Type B pancreatic cell (in vitro differentiated cells): ENCODE measurements at regions not wholly inside any gene's neighbourhood (a gene's known extent, or its start where the extent isn't known, plus 50 kb on each side); places are given as distances from the start of the nearest gene placed in this dataset.

Experiments used
- DNase-seq: peaks from one replicate; pipeline ENCODE4 v3.0.0; 2021; ENCODE audit warnings: mixed read lengths; ENCODE audit not compliant: unreplicated experiment; ENCODE audit errors: extremely low spot score
- H3K27ac Mint-ChIP-seq: 2 replicates; pipeline ENCODE4 v1.8.0; 2021; ENCODE audit warnings: mild to moderate bottlenecking, mixed read lengths
- H3K27me3 Mint-ChIP-seq: 2 replicates; pipeline ENCODE4 v1.8.0; 2021; ENCODE audit warnings: mixed read lengths
- H3K36me3 Mint-ChIP-seq: 2 replicates; pipeline ENCODE4 v1.8.0; 2021; ENCODE audit warnings: mixed read lengths
- H3K4me1 Mint-ChIP-seq: one replicate; pipeline ENCODE4 v1.8.0; 2021; ENCODE audit warnings: mixed read lengths; ENCODE audit not compliant: unreplicated experiment
- H3K4me3 Mint-ChIP-seq: 2 replicates; pipeline ENCODE4 v1.8.0; 2021; ENCODE audit warnings: mild to moderate bottlenecking, mixed read lengths
- H3K9me3 Mint-ChIP-seq: 2 replicates; pipeline ENCODE4 v1.8.0; 2021; ENCODE audit warnings: mixed read lengths
- TF ChIP-seq, protein P1 (sequence below): fragments of 200-600 bp; sonication (generic); conservative IDR thresholded peaks from 2 replicates; pipeline ENCODE4 v1.5.0; 2021; ENCODE audit warnings: antibody characterized with exemption, mild to moderate bottlenecking

DNA sequence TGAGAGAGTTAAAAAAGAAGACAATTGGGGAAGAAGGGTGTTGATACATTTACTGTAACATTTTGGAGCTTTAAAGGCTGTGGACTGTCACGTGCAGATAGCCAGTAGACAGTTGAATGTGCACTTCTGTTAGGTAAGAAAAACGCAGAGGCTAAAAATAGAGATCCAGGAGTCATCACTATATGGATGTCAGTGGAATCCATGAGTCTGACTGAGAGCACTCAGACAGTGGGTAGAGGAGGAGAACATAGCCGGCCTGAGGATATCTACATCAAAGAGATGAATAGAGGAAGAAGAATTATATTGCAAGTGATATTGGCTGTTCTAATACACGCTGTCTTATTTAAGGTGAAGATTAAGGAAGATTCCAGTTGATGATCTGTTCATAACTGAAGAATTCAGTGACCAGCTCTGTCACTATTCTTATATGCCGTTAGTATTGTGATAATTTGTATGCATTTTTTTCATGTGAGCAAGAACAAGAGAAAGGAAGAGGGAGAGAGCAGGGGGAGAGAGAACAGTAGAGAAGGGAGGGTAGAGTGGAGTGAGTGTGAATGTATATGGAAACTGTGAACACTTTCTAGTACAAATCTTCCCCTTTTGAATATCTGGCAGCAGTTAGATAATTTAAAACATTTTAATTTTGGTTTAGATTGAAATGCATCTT lies 344.8 kb downstream of the CHRM3 start:
- Mint-ChIP-seq H3K27me3 (peaks cover 27% of the 10 kb centered on the region), H3K36me3 (no peaks in the 10 kb centered on the region), H3K27ac (no peak overlapping the region), H3K4me3 (no peak overlapping the region), H3K4me1 (peaks cover 5% of the 10 kb centered on the region), H3K9me3 (no peaks in the 10 kb centered on the region)
- TF ChIP-seq, protein P1, sequence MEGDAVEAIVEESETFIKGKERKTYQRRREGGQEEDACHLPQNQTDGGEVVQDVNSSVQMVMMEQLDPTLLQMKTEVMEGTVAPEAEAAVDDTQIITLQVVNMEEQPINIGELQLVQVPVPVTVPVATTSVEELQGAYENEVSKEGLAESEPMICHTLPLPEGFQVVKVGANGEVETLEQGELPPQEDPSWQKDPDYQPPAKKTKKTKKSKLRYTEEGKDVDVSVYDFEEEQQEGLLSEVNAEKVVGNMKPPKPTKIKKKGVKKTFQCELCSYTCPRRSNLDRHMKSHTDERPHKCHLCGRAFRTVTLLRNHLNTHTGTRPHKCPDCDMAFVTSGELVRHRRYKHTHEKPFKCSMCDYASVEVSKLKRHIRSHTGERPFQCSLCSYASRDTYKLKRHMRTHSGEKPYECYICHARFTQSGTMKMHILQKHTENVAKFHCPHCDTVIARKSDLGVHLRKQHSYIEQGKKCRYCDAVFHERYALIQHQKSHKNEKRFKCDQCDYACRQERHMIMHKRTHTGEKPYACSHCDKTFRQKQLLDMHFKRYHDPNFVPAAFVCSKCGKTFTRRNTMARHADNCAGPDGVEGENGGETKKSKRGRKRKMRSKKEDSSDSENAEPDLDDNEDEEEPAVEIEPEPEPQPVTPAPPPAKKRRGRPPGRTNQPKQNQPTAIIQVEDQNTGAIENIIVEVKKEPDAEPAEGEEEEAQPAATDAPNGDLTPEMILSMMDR: no peak
- no peak for DNase-seq

DNA sequence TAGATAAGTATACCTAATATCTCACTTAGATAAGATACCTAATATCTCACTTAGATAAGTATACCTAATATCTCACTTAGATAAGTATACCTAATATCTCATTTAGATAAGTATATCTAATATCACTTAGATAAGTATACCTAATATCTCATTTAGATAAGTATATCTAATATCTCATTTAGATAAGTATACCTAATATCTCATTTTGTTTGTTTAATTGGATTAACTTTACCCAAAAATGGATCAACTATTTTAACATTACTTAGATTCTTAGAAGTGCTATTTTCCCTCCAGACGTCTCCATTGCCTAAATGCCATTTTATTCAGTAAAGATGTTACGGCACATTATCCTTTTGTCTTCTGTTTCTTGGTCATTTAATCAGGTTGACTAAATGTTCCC lies 346.4 kb downstream of the CHRM3 start:
- Mint-ChIP-seq H3K27me3 (peaks cover 30% of the 10 kb centered on the region), H3K36me3 (no peaks in the 10 kb centered on the region), H3K9me3 (no peaks in the 10 kb centered on the region), H3K4me3 (no peak overlapping the region), H3K27ac (no peak overlapping the region), H3K4me1 (peaks cover 5% of the 10 kb centered on the region)
- no peak for DNase-seq
- TF ChIP-seq, protein P1: no peak

DNA sequence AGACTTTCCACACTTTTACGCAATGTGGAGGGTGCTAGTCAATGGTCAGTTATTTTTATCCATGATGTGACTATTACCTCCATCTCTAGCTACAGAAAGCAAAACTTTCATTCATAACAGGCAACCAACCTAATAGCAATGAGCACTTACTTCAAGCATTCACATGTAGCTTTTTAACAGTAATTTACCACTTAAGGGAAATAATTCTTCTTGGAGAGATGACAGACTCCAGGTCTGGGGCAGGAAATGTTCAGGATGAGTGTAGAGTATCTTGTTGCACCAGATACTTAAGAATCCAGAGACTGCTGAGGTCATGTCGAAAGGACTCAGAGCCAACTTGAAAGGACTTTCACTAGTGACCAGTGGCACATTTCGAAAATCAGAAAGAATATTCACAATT lies 347.6 kb downstream of the CHRM3 start:
- Mint-ChIP-seq H3K27me3 (peaks cover 26% of the 10 kb centered on the region), H3K36me3 (no peaks in the 10 kb centered on the region), H3K9me3 (no peaks in the 10 kb centered on the region), H3K4me3 (no peak overlapping the region), H3K27ac (no peak overlapping the region), H3K4me1 (peaks cover 5% of the 10 kb centered on the region)
- DNase-seq: no peak
- TF ChIP-seq, protein P1: no peak

DNA sequence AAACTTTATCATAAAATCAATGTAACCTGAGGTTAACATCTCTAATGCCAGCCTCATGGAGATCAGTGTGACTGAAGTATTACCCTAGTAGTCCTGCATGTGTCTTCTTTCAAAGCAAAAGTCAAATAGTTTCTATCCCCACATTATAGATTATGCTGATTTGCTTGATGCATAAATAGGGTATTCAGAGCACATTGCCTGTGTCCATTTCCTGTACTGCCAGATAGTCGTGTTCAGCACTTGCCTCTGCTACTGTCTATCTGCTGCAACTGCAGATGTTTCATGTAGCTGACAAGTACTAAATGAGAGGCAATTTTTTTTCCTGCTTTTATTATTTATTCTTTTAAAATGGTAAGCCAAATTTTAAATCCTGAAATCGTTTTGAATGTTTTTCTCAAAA lies 348.7 kb downstream of the CHRM3 start:
- Mint-ChIP-seq H3K27ac (no peak overlapping the region), H3K4me3 (no peak overlapping the region), H3K9me3 (peaks cover 5% of the 10 kb centered on the region), H3K4me1 (peaks cover 5% of the 10 kb centered on the region), H3K27me3 (peaks cover 26% of the 10 kb centered on the region), H3K36me3 (no peaks in the 10 kb centered on the region)
- no peak for DNase-seq
- TF ChIP-seq, protein P1: no peak

DNA sequence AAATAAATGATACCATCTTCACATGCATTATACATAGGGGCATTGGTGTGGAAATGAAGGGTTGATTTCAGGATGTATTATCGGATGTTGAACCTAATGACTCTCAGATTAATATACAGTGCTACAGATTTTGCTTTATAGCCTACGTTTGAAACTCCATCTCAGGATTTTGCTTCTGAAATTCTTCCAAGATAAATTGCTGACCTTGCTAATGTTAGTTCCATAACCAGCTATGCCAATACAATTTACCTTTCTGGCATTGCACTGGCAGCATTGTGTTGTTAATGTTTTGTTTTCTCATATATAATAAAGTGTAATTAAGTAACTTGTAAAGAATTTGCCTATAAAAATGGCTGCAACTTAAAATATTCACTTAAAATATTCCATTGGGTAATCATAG lies 350.1 kb downstream of the CHRM3 start:
- no peak for DNase-seq
- TF ChIP-seq, protein P1: no peak
- H3K36me3 Mint-ChIP-seq: no peaks in the 10 kb centered on the region
- H3K27me3 Mint-ChIP-seq: peaks cover 26% of the 10 kb centered on the region
- H3K27ac Mint-ChIP-seq: no peak overlapping the region
- no peak overlapping the region for H3K4me3 Mint-ChIP-seq
- peaks cover 5% of the 10 kb centered on the region for H3K4me1 Mint-ChIP-seq
- peaks cover 5% of the 10 kb centered on the region for H3K9me3 Mint-ChIP-seq
